H9 (cell line): ENCODE measurements at regions not wholly inside any gene's neighbourhood (a gene's known extent, or its start where the extent isn't known, plus 50 kb on each side); places are given as distances from the start of the nearest gene placed in this dataset.

ENCODE experiments used
- DNase-seq: peaks from one replicate; pipeline ENCODE4 v3.0.0-alpha.2; 2017
- H2AFZ ChIP-seq: one replicate; pipeline ENCODE4 v1.6.1; 2013; ENCODE audit warnings: mild to moderate bottlenecking, low read length, control low read depth, moderate library complexity
- H2AK5ac ChIP-seq: 2 replicates; pipeline ENCODE4 v1.6.1; 2013; ENCODE audit warnings: low read length, control low read depth, mixed read lengths; ENCODE audit not compliant: insufficient read length
- H2BK120ac ChIP-seq: one replicate; pipeline ENCODE4 v1.6.1; 2013; ENCODE audit warnings: low read depth, mild to moderate bottlenecking, low read length, control low read depth, inconsistent platforms; ENCODE audit not compliant: poor library complexity, severe bottlenecking
- H2BK12ac ChIP-seq: 2 replicates; pipeline ENCODE4 v1.6.1; 2013; ENCODE audit warnings: low read length, control low read depth, mixed read lengths, low read depth; ENCODE audit not compliant: insufficient read length
- H2BK15ac ChIP-seq: 2 replicates; pipeline ENCODE4 v1.6.1; 2013; ENCODE audit warnings: low read depth, low read length, control low read depth
- H2BK20ac ChIP-seq: one replicate; pipeline ENCODE4 v1.6.1; 2013; ENCODE audit warnings: low read depth, mild to moderate bottlenecking, low read length, control low read depth, inconsistent platforms; ENCODE audit not compliant: poor library complexity, severe bottlenecking
- H2BK5ac ChIP-seq: 2 replicates; pipeline ENCODE4 v1.6.1; 2013; ENCODE audit warnings: low read length, control low read depth, mixed read lengths; ENCODE audit not compliant: insufficient read length
- H3K14ac ChIP-seq: 2 replicates; pipeline ENCODE4 v1.6.1; 2013; ENCODE audit warnings: low read length, control low read depth; ENCODE audit not compliant: insufficient read depth
- H3K18ac ChIP-seq: 2 replicates; pipeline ENCODE4 v1.6.1; 2013; ENCODE audit warnings: low read depth, mild to moderate bottlenecking, mixed read lengths, low read length, control low read depth; ENCODE audit not compliant: insufficient read length
- H3K23ac ChIP-seq: 2 replicates; pipeline ENCODE4 v1.6.1; 2013; ENCODE audit warnings: low read length, control low read depth, mixed read lengths, low read depth; ENCODE audit not compliant: insufficient read length
- H3K23me2 ChIP-seq: 2 replicates; pipeline ENCODE4 v1.6.1; 2013; ENCODE audit warnings: low read depth, mild to moderate bottlenecking, mixed read lengths, low read length, control low read depth; ENCODE audit not compliant: insufficient read length, poor library complexity, severe bottlenecking
- H3K27ac ChIP-seq: 2 replicates; pipeline ENCODE4 v1.5.1; 2013; ENCODE audit warnings: low read length, control low read depth, mixed read lengths, low read depth; ENCODE audit not compliant: insufficient read length
- H3K27me3 ChIP-seq: 2 replicates; pipeline ENCODE4 v1.6.1; 2013; ENCODE audit warnings: low read length, control low read depth, inconsistent platforms; ENCODE audit not compliant: insufficient read depth
- H3K4ac ChIP-seq: 2 replicates; pipeline ENCODE4 v1.6.1; 2013; ENCODE audit warnings: low read depth, mild to moderate bottlenecking, control low read depth, inconsistent platforms, low read length, moderate library complexity
- H3K4me1 ChIP-seq: 2 replicates; pipeline ENCODE4 v1.6.1; 2013; ENCODE audit warnings: low read length, control low read depth, inconsistent platforms; ENCODE audit not compliant: insufficient read depth
- H3K4me2 ChIP-seq: 2 replicates; pipeline ENCODE4 v1.6.1; 2013; ENCODE audit warnings: low read length, control low read depth, mixed read lengths; ENCODE audit not compliant: insufficient read length, insufficient read depth
- H3K56ac ChIP-seq: 2 replicates; pipeline ENCODE4 v1.6.1; 2013; ENCODE audit warnings: low read depth, mild to moderate bottlenecking, mixed read lengths, low read length, control low read depth; ENCODE audit not compliant: insufficient read length
- H3K79me1 ChIP-seq: 2 replicates; pipeline ENCODE4 v1.6.1; 2013; ENCODE audit warnings: low read depth, mild to moderate bottlenecking, moderate library complexity, low read length, control low read depth, inconsistent platforms; ENCODE audit not compliant: insufficient read depth, poor library complexity, severe bottlenecking
- H3K79me2 ChIP-seq: 2 replicates; pipeline ENCODE4 v1.6.1; 2013; ENCODE audit warnings: low read length, control low read depth, inconsistent platforms; ENCODE audit not compliant: insufficient read depth
- H3K9ac ChIP-seq: 2 replicates; pipeline ENCODE4 v1.6.1; 2013; ENCODE audit warnings: low read length, control low read depth, mixed read lengths; ENCODE audit not compliant: insufficient read length; ENCODE audit errors: extremely low read depth
- H3K9me3 ChIP-seq: one replicate; pipeline ENCODE4 v1.6.1; 2013; ENCODE audit warnings: low read depth, low read length, inconsistent platforms; ENCODE audit not compliant: control insufficient read depth
- H3T11ph ChIP-seq: one replicate; pipeline ENCODE4 v1.6.1; 2013; ENCODE audit warnings: mild to moderate bottlenecking, low read length, control low read depth, inconsistent platforms
- H4K20me1 ChIP-seq: one replicate; pipeline ENCODE4 v1.6.1; 2013; ENCODE audit not compliant: control insufficient read depth, insufficient read length, insufficient read depth
- H4K5ac ChIP-seq: 2 replicates; pipeline ENCODE4 v1.6.1; 2013; ENCODE audit warnings: low read depth, mild to moderate bottlenecking, mixed read lengths, low read length, control low read depth; ENCODE audit not compliant: insufficient read length
- H4K8ac ChIP-seq: replicated peaks from 2 replicates; pipeline ENCODE4 v1.6.1; 2013; ENCODE audit warnings: low read length, control low read depth, mixed read lengths, low read depth; ENCODE audit not compliant: insufficient read length
- H4K91ac ChIP-seq: 2 replicates; pipeline ENCODE4 v1.6.1; 2013; ENCODE audit warnings: low read depth, mild to moderate bottlenecking, moderate library complexity, mixed read lengths, low read length, control low read depth; ENCODE audit not compliant: insufficient read length
- H3K27ac Mint-ChIP-seq, 3 experiments: 2 replicates in 2 of 3; 3 replicates in 1 of 3; pipeline ENCODE4 v1.8.0; 2020 to 2021; ENCODE audit warnings: mixed read lengths in 3 of 3, mild to moderate bottlenecking in 1 of 3, moderate library complexity in 1 of 3
- H3K27me3 Mint-ChIP-seq: 2 replicates; pipeline ENCODE4 v1.8.0; 2021; ENCODE audit warnings: low read depth, mild to moderate bottlenecking, moderate library complexity, mixed read lengths
- H3K36me3 Mint-ChIP-seq, 3 experiments: 2 replicates in 2 of 3; 3 replicates in 1 of 3; pipeline ENCODE4 v1.8.0; 2020 to 2021; ENCODE audit warnings: low read depth in 3 of 3, mixed read lengths in 3 of 3; ENCODE audit not compliant: insufficient read depth in 1 of 3
- H3K4me1 Mint-ChIP-seq, 2 experiments: 2 replicates each; pipeline ENCODE4 v1.8.0; 2020; ENCODE audit warnings: mixed read lengths in 2 of 2
- H3K4me3 Mint-ChIP-seq, 2 experiments: 2 replicates in 1 of 2; 3 replicates in 1 of 2; pipeline ENCODE4 v1.8.0; 2020 to 2021; ENCODE audit warnings: mild to moderate bottlenecking in 2 of 2, mixed read lengths in 2 of 2, moderate library complexity in 1 of 2
- H3K9me3 Mint-ChIP-seq, 2 experiments: 2 replicates in 1 of 2; 3 replicates in 1 of 2; pipeline ENCODE4 v1.8.0; 2020; ENCODE audit warnings: mild to moderate bottlenecking in 2 of 2, mixed read lengths in 2 of 2, moderate library complexity in 1 of 2
- CTCF ChIP-seq: fragments of 200-600 bp; sonication (generic); conservative IDR thresholded peaks from 3 replicates; pipeline ENCODE4 v1.8.0; 2021; ENCODE audit warnings: antibody characterized with exemption, mild to moderate bottlenecking
- WGBS: extraction: QIAGEN DNeasy Blood & Tissue Kit; methylation state at CpG from one replicate; pipeline ENCODE4 v1.1.7; 2013; ENCODE audit warnings: missing lambda C conversion rate, low lambda C conversion rate, mixed read lengths; ENCODE audit not compliant: insufficient read length; ENCODE audit errors: extremely low coverage; 5-methylcytosine and 5-hydroxymethylcytosine counted together

GRCh38 chr7:46162609-46163008, 241.5 kb upstream of the IGFBP3 start:
- no peak overlapping the region for H3T11ph ChIP-seq
- H3K23me2 ChIP-seq = no peaks in the 10 kb centered on the region
- H2AFZ ChIP-seq = no peak overlapping the region
- H3K14ac ChIP-seq = no peak overlapping the region
- H3K9ac ChIP-seq = no peak overlapping the region
- no peak overlapping the region for H3K18ac ChIP-seq
- no peak overlapping the region for H2AK5ac ChIP-seq
- H3K4me1 ChIP-seq = no peaks in the 10 kb centered on the region
- H2BK5ac ChIP-seq = no peak overlapping the region
- TF ChIP-seq CTCF = no peak
- no peak overlapping the region for H3K4me2 ChIP-seq
- no peaks in the 10 kb centered on the region for H3K79me2 ChIP-seq
- H3K9me3 ChIP-seq = no peaks in the 10 kb centered on the region
- no CpG with 5 or more reads among the region's 3 CpGs for WGBS
- Mint-ChIP-seq H3K36me3 (no peaks in the 10 kb centered on the region), H3K4me3 (no peak overlapping the region), H3K4me1 (peaks cover 6 to 11% of the 10 kb centered on the region in 2 experiments), H3K9me3 (no peaks in the 10 kb centered on the region), H3K27ac (no peak overlapping the region), H3K27me3 (no peaks in the 10 kb centered on the region; the same call in 1 of the 2 replicates)
- no peak overlapping the region for H4K8ac ChIP-seq
- H3K79me1 ChIP-seq = no peaks in the 10 kb centered on the region
- no peaks in the 10 kb centered on the region for H3K27me3 ChIP-seq
- H2BK120ac ChIP-seq = no peak overlapping the region
- H2BK12ac ChIP-seq = no peak overlapping the region
- no peak overlapping the region for H3K23ac ChIP-seq
- no peak overlapping the region for H4K5ac ChIP-seq
- no peak overlapping the region for H2BK20ac ChIP-seq
- no peak overlapping the region for H4K91ac ChIP-seq
- no peak for DNase-seq
- H4K20me1 ChIP-seq = no peaks in the 10 kb centered on the region
- no peak overlapping the region for H3K4ac ChIP-seq
- H2BK15ac ChIP-seq = no peak overlapping the region
- H3K27ac ChIP-seq = no peak overlapping the region
- H3K56ac ChIP-seq = no peak overlapping the region
